ENCODE measurements at regions not wholly inside any gene's neighbourhood (a gene's known extent, or its start where the extent isn't known, plus 50 kb on each side); places are given as distances from the start of the nearest gene placed in this dataset.

- TF ChIP-seq, protein P1, sequence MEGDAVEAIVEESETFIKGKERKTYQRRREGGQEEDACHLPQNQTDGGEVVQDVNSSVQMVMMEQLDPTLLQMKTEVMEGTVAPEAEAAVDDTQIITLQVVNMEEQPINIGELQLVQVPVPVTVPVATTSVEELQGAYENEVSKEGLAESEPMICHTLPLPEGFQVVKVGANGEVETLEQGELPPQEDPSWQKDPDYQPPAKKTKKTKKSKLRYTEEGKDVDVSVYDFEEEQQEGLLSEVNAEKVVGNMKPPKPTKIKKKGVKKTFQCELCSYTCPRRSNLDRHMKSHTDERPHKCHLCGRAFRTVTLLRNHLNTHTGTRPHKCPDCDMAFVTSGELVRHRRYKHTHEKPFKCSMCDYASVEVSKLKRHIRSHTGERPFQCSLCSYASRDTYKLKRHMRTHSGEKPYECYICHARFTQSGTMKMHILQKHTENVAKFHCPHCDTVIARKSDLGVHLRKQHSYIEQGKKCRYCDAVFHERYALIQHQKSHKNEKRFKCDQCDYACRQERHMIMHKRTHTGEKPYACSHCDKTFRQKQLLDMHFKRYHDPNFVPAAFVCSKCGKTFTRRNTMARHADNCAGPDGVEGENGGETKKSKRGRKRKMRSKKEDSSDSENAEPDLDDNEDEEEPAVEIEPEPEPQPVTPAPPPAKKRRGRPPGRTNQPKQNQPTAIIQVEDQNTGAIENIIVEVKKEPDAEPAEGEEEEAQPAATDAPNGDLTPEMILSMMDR (conservative IDR thresholded peaks at IDR 0.05; ENCODE audit: low read length), result no peak
- TF ChIP-seq EZH2phosphoT487 (IDR thresholded peaks at IDR 0.05; ENCODE audit: borderline replicate concordance, low read depth, low read length), result no peak
These were observed 275.4 kb downstream of the MRTFB start for GRCh38 chr16:14346278-14347142.

Measured in OCI-LY7 (cell line).